HG02623 (cell line): ENCODE measurements at regions not wholly inside any gene's neighbourhood (a gene's known extent, or its start where the extent isn't known, plus 50 kb on each side); places are given as distances from the start of the nearest gene placed in this dataset.
"Not testable (repeated sequence)": the region's sequence is repeated elsewhere in the genome, so short reads cannot be mapped to it uniquely, and the experiment has no call there.

ENCODE experiments used
- ATAC-seq: cut with Tn5 transposase; IDR thresholded peaks from one replicate; pipeline ENCODE4 v1.9.1; 2021; ENCODE audit warnings: moderate library complexity; ENCODE audit not compliant: unreplicated experiment

GRCh38 chr18:39480494-39481195, 1915.0 kb upstream of the CELF4 start:
- ATAC-seq: no peak

DNA sequence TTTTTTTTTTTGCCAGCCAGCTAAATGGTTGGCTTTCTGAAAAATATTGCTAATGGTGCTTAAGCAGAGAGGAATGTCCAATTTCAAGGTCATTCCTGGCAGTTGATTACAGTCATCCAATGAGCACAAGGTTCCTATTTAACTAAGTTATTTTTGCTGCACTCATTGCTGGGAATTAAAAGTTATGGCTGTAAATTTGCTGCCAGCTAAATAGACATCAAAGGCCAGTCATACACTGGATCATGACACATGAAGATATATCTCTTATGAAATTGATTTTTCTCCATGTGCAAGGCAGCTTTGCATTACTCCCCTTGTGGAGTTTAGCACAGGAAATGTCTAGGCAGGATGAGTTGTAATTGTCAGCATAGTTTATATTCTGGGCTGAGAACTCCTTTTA, 1898.4 kb upstream of the CELF4 start:
- no peak for ATAC-seq

DNA sequence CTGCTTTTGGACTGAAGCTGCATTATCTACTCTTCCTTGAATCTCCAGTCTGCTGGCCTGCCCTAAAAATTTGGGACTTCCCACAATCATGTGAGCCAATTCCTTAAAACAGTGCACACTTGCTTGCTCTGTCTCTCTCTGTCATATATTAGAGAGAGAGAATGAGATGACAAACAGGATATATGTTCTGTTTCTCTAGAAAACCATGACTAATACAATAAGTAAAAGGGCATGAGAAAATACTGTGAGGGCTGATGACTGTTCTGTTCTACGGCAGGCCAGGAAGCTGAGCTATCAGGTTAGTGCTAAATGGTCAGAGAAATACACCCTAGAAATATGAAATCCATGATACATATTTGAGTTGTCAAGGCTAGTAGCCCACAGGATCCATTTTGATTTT, 1896.8 kb upstream of the CELF4 start:
- ATAC-seq: no peak

GRCh38 chr18:39460136-39460535, 1894.5 kb upstream of the CELF4 start:
- no peak for ATAC-seq

DNA sequence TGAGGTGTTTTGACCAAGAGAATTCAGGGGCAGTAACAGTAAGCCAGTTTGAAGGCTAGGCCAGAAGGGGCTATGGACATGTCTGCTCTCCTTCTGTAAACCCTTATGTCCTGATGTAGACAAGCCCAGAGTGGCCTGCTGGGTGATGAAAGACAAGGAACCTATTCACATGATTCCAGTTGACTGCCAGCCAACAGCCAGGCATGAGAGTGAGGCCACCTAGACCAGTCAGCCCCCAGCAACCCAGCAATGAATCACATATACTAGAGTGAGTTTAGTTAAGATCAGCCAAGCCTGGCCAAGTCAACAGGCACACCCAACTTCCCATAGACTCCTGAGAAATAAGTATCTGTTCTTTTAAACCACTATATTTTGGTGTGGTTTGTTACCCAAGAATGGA, 1889.7 kb upstream of the CELF4 start:
- no peak for ATAC-seq

GRCh38 chr18:39454866-39455265, 1889.3 kb upstream of the CELF4 start:
- no peak for ATAC-seq

GRCh38 chr18:39453882-39454281, 1888.3 kb upstream of the CELF4 start:
- ATAC-seq: no peak

- no peak for ATAC-seq
Observed at GRCh38 chr18:39453356-39453755, 1887.8 kb upstream of the CELF4 start.

- no peak for ATAC-seq
Observed at GRCh38 chr18:39450958-39451357, 1885.4 kb upstream of the CELF4 start.

DNA sequence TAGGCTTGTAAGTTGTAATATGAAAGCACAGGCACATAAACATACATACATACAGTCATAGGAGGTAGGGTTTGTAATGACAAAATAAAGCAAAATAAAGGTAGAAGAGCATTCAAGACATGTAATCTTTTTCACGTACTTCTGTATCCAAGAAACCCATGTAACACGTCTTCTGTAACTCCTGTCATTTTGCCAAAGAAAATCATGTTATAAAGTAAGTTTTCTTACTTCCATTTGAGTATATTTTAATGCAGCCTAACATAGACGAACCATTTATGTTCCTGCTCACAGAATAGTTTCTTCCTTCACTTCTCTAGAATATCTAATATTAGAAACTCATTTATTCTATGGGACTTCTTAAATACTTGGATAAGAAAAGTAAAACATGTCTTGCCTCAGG, 1884.0 kb upstream of the CELF4 start:
- no peak for ATAC-seq

- ATAC-seq: no peak
Observed at GRCh38 chr18:39448942-39449341, 1883.3 kb upstream of the CELF4 start.

- ATAC-seq: not testable (repeated sequence)
Observed at GRCh38 chr18:39444957-39445356, 1879.4 kb upstream of the CELF4 start.

DNA sequence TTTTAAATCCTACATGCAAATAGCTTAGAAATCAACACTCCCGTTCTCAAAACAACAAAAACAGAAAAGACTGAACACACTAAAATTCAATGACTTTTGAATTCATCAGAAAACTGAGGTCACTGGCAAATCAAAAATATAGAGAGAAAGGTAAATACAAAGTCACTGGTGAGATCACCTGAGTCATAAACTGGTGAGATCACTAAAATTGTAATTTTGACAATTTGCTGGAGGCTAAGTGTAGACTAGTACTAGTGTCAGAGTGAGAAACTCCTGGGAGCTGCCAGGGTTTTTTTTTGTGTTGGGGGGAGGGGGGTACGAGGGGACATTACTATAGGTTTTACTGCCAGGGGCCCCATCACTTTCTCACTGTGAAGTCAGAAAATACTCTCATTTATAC, 1876.0 kb upstream of the CELF4 start:
- ATAC-seq: no peak

DNA sequence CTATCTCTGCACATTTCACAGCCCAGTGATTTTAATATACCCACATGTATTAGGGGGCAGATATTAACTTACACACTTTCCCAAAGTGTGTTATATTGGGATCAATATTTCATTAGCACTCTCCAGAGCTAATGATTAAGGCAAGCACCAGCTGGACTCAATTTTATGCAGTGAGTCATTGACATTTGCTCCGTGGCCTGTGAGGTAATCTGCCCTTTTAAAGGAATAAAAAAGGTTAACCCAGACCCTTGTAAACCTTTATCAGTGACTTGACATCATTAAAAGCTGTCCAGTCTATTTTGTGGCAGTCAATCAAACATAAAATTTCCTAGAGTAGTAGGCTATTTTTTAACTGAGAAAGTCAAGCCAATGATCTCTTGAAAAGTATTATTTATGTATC, 1870.4 kb upstream of the CELF4 start:
- ATAC-seq: no peak

DNA sequence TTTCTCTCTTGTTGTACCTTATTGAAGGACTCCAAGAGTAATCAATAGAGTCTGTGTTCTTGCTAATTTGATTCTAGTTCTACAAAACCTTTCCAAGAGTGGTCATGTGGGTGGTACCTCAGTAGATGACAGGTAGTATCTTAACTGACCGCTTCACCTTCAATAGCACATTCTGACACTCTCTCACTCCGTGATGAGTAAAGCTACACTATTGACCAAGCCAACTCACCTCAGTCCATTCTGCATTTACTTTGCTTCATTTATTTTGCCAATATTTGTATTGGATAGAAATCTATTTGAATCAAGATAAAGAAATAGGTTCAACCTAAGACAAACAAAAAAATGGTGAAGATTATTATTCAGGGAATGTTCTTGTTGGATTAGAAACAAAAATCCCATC, 1869.6 kb upstream of the CELF4 start:
- no peak for ATAC-seq

DNA sequence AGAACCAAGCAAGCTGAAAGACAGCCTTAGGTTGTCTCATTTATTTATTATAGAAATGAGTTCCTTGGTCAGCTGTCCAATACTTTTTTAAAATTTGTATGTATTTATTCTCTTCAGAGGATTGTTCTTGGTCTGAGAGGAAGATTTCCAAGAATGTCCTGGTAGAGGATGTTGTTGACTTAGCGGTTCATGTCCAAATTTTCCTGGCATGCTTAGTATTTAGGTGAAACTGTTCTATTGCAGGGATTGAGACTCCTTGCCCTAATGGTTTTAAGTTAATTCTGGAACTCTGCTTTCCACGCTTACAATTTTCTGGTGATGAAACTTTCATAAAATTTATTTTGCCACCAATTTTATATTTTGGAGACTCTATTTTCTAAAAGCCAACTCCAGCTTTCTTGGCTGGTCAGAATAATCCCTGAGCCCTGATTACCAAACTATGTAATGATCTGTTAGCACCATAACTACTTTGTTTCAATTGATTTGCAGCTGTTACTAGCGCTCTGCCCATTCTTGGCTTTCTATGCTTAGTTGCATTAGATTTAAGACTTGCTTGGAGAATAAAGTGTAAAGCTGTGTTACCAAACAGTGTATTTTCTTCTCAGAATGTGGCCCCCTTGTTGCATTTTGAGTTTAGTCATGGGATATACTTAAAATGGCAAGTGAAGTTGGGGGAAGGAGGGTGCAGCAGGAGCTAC, 1868.8 kb upstream of the CELF4 start:
- ATAC-seq: no peak

DNA sequence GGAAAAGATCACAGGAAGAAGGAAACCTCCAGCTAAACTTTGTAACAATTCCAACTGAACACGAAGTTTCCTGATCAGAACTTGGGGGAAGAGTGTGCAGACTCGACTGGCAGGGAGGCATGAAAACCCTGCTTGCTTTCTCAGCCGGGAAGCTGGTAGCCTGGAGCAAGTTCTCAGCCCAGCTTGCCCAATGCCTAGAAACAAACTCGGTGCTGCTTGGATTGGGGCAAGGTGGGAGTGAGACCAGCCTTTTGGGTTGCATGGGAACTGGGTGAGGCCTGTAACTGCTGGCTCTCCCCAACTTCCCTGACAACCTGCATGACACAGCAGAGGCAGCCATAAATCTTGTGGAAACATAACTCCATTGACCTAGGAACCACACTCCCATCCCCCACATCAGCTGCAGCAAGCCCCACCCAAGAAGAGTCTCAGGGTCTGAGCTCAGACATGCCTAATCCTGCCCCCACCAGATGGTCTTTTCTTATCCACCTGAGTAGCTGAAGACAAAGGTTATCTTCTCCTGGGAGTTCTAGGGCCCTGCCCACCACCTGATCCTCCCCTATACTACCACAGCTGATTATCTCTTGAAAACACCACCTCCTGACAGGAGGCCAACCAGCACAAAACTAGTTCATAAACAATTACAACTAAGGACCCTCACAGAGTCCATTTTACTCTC, 1859.7 kb upstream of the CELF4 start:
- ATAC-seq: no peak

DNA sequence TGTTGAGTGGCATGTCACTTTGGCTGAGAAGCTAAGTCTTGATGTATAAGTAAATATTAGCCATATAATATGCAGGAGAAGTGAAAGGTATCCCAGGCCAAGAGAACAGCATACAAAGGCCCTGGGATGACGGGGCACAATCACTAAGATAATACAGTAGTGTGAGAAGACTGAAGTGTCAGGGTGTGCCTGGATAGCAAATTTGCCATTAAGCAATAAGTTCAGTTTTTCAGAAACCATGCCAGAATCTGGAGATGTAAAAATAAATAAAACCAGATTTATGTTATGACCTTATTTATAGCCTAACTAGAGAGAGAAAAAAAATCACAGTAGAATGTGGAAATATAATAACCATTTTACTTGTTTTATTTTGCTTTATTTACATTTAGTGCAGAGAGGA, 1858.7 kb upstream of the CELF4 start:
- no peak for ATAC-seq

- ATAC-seq: no peak
Observed at GRCh38 chr18:39421276-39421675, 1855.7 kb upstream of the CELF4 start.

DNA sequence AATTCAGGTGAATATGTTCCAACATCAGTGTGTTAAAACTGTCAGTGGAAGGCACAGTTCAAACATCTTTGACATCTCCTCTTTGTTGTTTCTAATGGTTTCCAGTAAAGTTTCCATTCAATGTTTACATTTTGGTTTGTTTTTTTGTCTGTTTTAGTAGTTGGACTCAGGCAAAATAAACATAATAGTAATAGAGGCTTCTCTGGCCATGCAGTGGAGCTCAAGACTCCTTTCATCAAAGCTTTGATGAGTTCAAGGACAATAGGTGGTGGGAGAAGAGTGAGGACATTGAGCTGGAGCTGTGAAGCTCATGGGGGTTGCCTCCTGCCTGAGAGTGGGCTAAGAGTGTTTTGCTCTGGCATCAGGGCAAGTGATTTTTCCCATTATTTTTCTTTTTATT, 1853.7 kb upstream of the CELF4 start:
- no peak for ATAC-seq

- ATAC-seq: no peak
Observed at GRCh38 chr18:39415471-39415870, 1849.9 kb upstream of the CELF4 start.

DNA sequence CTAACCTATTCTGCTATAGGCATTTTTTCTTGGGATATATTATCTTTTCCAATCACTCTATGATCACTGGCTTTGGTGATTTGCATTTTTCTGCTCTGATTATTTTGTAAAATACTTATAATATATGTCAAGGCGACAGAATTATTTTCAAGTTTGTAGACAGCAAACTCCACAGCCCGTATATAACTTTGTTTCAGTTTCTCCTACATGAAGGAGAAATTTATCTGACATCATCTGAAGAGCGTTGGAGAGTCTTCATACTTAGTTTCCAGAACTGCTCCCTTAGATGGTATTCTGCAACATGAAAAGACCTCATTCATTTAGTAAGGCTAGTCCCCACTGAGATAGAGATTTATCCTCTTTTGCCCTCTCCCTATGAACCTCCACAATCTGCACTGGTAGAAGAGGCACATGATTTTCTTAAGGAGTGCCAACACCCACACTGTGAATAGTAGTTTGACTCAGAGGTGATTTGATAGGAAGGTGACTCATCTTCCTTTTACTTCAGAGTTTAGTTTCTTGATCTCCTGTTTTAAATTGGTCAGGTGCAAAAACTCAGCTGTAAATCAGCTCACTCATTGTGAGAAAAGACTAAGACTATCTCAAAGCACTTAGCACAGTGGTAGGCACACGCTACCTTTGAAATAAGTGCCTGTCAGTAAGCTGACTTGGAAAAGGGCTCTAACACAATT, 1848.6 kb upstream of the CELF4 start:
- no peak for ATAC-seq
